Ovary (tissue), 7 donors: ENCODE measurements at regions not wholly inside any gene's neighbourhood (a gene's known extent, or its start where the extent isn't known, plus 50 kb on each side); places are given as distances from the start of the nearest gene placed in this dataset.
"Not testable (repeated sequence)": the region's sequence is repeated elsewhere in the genome, so short reads cannot be mapped to it uniquely, and the experiment has no call there.

ENCODE experiments used
- DNase-seq, 5 donors: peaks; one replicate each; pipeline ENCODE4 v3.0.0-alpha.2; 2019 to 2020
- H3K27ac ChIP-seq, 2 donors: fragments of 200-600 bp; one replicate each; pipeline versions ENCODE4 v1.5.1 to v1.8.0; 2019 to 2022
- H3K27me3 ChIP-seq: fragments of 200-600 bp; one replicate; pipeline ENCODE4 v1.8.0; 2022
- H3K36me3 ChIP-seq: fragments of 200-600 bp; sonication (generic); one replicate; pipeline ENCODE4 v1.5.1; 2019
- H3K4me1 ChIP-seq: one replicate; pipeline ENCODE4 v1.8.1; 2013; ENCODE audit warnings: mild to moderate bottlenecking, moderate library complexity; ENCODE audit not compliant: insufficient read depth
- H3K4me3 ChIP-seq: fragments of 200-600 bp; sonication (generic); one replicate; pipeline ENCODE4 v1.5.1; 2017
- H3K9me3 ChIP-seq, 2 donors: fragments of 200-600 bp in 1 of 2; sonication (generic) in 1 of 2; one replicate each; pipeline versions ENCODE4 v1.5.1 to v1.8.1; 2013 to 2019; ENCODE audit warnings: mild to moderate bottlenecking in 1 of 2, moderate library complexity in 1 of 2
- EP300 ChIP-seq: sonication (generic); formaldehyde crosslinking; IDR thresholded peaks from one replicate; pipeline ENCODE4 v1.6.1; 2017; ENCODE audit warnings: antibody characterized with exemption
- POLR2A ChIP-seq: fragments of 450-650 bp; IDR thresholded peaks from one replicate; pipeline ENCODE4 v1.6.1; 2017; ENCODE audit warnings: antibody characterized with exemption, mild to moderate bottlenecking, moderate library complexity
- WGBS, 3 donors: extraction: QIAGEN DNeasy Blood & Tissue Kit in 1 of 3; methylation state at CpG; one replicate each; pipeline versions ENCODE4 v1.1.5 to v1.1.7; 2013 to 2017; 5-methylcytosine and 5-hydroxymethylcytosine counted together
- intact Hi-C, 4 donors: fragments of 100-400 bp; cut with DNase I; formaldehyde crosslinking; loops; one replicate each; pipeline versions ENCODE4 v1.11.0 to v1.15.1; 2022 to 2023
- TF ChIP-seq, protein P1 (sequence below), 3 donors: fragments of 450-650 bp in 2 of 3; fragments of 200-600 bp in 1 of 3; IDR thresholded peaks; one replicate each; pipeline versions ENCODE4 v1.5.1 to v1.8.0; 2016 to 2022; ENCODE audit warnings: antibody characterized with exemption in 3 of 3, mild to moderate bottlenecking in 1 of 3
- donor health status: DM: no; HTN: no; CAD: no; lungs with moderate emphysema.
- donor health status: DM: no; HTN: no; CAD: no.
- donor health status: Bipolar disorder and iron deficiency.
- donor health status: DM: no; HTN: no; CAD: no.
- donor health status: DM: yes; HTN: yes; CAD: no.

DNA sequence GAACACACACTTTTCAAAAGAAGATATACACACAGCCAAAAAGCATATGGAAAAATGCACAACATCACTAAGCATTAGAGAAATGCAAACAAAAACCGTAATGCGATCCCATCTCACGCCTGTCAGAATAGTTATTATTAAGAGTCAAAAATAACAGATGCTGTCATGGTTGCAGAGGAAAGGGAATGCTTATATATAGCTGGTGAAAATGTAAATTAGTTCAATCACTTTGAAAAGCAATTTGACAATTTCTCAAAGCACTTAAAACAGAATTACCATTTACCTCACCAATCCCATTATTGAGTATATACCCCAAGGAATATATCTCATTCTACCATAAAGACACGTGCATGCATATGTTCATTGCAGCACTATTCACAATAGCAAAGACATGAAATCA, 126.8 kb upstream of the MRPS30 start:
- intact Hi-C loops: no loop called here
- WGBS, 3 donors: 90 to 94% (median 92%) methylated on average over 4 of the region's 4 CpGs
- Histone ChIP-seq H3K27ac (no peak overlapping the region), H3K4me1 (no peaks in the 10 kb centered on the region), H3K4me3 (no peak overlapping the region), H3K9me3 (no peaks in the 10 kb centered on the region), H3K36me3 (no peaks in the 10 kb centered on the region), H3K27me3 (no peaks in the 10 kb centered on the region)
- DNase-seq: no peak
- TF ChIP-seq POLR2A: no peak
- TF ChIP-seq, protein P1, sequence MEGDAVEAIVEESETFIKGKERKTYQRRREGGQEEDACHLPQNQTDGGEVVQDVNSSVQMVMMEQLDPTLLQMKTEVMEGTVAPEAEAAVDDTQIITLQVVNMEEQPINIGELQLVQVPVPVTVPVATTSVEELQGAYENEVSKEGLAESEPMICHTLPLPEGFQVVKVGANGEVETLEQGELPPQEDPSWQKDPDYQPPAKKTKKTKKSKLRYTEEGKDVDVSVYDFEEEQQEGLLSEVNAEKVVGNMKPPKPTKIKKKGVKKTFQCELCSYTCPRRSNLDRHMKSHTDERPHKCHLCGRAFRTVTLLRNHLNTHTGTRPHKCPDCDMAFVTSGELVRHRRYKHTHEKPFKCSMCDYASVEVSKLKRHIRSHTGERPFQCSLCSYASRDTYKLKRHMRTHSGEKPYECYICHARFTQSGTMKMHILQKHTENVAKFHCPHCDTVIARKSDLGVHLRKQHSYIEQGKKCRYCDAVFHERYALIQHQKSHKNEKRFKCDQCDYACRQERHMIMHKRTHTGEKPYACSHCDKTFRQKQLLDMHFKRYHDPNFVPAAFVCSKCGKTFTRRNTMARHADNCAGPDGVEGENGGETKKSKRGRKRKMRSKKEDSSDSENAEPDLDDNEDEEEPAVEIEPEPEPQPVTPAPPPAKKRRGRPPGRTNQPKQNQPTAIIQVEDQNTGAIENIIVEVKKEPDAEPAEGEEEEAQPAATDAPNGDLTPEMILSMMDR (IDR thresholded peaks at IDR 0.05): no peak
- no peak for TF ChIP-seq EP300

- Histone ChIP-seq H3K4me1 (no peaks in the 10 kb centered on the region), H3K36me3 (no peaks in the 10 kb centered on the region), H3K4me3 (no peak overlapping the region), H3K27me3 (no peaks in the 10 kb centered on the region), H3K9me3 (no peaks in the 10 kb centered on the region), H3K27ac (no peak overlapping the region)
- no peak for DNase-seq
- intact Hi-C loops: no loop called here
- TF ChIP-seq EP300: no peak
- TF ChIP-seq, protein P1 (IDR thresholded peaks at IDR 0.05): no peak
- TF ChIP-seq POLR2A: no peak
Observed at GRCh38 chr5:44679214-44679613, 129.5 kb upstream of the MRPS30 start.

DNA sequence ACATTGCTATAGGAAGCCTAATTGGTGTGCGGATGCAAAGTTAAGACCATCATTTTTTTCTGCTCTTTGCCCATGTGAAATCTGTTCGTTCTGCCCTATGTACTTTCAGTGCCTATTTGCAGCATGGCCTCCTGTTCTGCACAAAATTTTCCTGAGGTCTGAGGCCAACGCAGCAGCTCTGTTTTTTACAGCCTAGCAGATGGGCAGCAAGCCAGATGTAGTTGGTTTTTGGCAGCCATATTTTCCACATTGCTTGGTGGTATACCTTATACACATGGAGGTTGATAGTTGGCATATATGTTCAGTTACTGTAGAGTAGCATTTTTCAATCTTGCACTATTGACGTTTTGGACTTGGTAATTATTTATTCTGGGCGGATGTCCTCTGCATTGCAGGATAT, 133.5 kb upstream of the MRPS30 start:
- intact Hi-C loops: no loop called here

GRCh38 chr5:44674461-44674860, 134.3 kb upstream of the MRPS30 start:
- WGBS, 3 donors: 81 to 95% (median 90%) methylated on average over 1 of the region's 1 CpG
- intact Hi-C loops: no loop called here
- H3K36me3 ChIP-seq: no peaks in the 10 kb centered on the region
- TF ChIP-seq EP300 (no peak), POLR2A (no peak)
- TF ChIP-seq, protein P1 (IDR thresholded peaks at IDR 0.05): no peak
- no peaks in the 10 kb centered on the region for H3K27me3 ChIP-seq
- no peak overlapping the region for H3K27ac ChIP-seq
- no peak for DNase-seq
- H3K4me3 ChIP-seq: no peak overlapping the region
- no peaks in the 10 kb centered on the region for H3K9me3 ChIP-seq
- no peaks in the 10 kb centered on the region for H3K4me1 ChIP-seq

More for the DNA sequence above, 133.5 kb upstream of the MRPS30 start:
- H3K4me3 ChIP-seq: no peak overlapping the region
- no peak for TF ChIP-seq EP300
- TF ChIP-seq, protein P1 (IDR thresholded peaks at IDR 0.05): no peak
- no peaks in the 10 kb centered on the region for H3K27me3 ChIP-seq
- no peaks in the 10 kb centered on the region for H3K9me3 ChIP-seq
- H3K4me1 ChIP-seq: no peaks in the 10 kb centered on the region
- WGBS, 3 donors: 78 to 86% (median 84%) methylated on average over 5 of the region's 5 CpGs
- H3K36me3 ChIP-seq: no peaks in the 10 kb centered on the region
- H3K27ac ChIP-seq: no peak overlapping the region
- DNase-seq: no peak

- WGBS, 3 donors: 87 to 93% (median 91%) methylated on average over 16 of the region's 16 CpGs
- DNase-seq, H3K4me3 ChIP-seq, H3K4me1 ChIP-seq, H3K27me3 ChIP-seq, H3K27ac ChIP-seq, H3K36me3 ChIP-seq, H3K9me3 ChIP-seq, intact Hi-C loops: not testable (repeated sequence)
Observed at GRCh38 chr5:44668471-44668870, 140.3 kb upstream of the MRPS30 start.
